ENCODE measurements at regions not wholly inside any gene's neighbourhood (a gene's known extent, or its start where the extent isn't known, plus 50 kb on each side); places are given as distances from the start of the nearest gene placed in this dataset.
"Not testable (repeated sequence)": the region's sequence is repeated elsewhere in the genome, so short reads cannot be mapped to it uniquely, and the experiment has no call there.

- no peak for DNase-seq (ENCODE audit: low read depth)
- TF ChIP-seq, protein P1, sequence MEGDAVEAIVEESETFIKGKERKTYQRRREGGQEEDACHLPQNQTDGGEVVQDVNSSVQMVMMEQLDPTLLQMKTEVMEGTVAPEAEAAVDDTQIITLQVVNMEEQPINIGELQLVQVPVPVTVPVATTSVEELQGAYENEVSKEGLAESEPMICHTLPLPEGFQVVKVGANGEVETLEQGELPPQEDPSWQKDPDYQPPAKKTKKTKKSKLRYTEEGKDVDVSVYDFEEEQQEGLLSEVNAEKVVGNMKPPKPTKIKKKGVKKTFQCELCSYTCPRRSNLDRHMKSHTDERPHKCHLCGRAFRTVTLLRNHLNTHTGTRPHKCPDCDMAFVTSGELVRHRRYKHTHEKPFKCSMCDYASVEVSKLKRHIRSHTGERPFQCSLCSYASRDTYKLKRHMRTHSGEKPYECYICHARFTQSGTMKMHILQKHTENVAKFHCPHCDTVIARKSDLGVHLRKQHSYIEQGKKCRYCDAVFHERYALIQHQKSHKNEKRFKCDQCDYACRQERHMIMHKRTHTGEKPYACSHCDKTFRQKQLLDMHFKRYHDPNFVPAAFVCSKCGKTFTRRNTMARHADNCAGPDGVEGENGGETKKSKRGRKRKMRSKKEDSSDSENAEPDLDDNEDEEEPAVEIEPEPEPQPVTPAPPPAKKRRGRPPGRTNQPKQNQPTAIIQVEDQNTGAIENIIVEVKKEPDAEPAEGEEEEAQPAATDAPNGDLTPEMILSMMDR (IDR thresholded peaks at IDR 0.05; ENCODE audit: control insufficient read depth, insufficient read depth, low read depth, low read length, missing control alignments): no peak
- H3K4me3 ChIP-seq (ENCODE audit: control insufficient read depth, low read depth, low read length): no peak overlapping the region
These were observed 66.8 kb downstream of the MRPL57 start for GRCh38 chr13:21243045-21243897.

DNA sequence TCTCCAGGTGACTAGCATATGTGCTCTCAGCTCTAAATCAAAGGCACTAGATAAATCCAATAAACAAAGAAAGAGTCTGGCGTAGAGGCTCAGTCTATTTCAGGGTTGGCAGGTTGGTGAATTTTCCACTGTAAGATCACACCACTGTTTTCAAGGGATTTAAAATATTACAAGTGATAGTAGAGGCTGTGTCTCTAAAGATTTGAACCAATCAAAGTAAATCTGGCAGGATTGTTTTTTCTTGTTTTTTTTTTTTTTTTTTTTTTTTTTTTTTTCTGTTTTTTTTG is 67.4 kb downstream of the MRPL57 start:
- DNase-seq (ENCODE audit: low read depth); H3K4me3 ChIP-seq (ENCODE audit: control insufficient read depth, low read depth, low read length): not testable (repeated sequence)

- H3K4me3 ChIP-seq (ENCODE audit: control insufficient read depth, low read depth, low read length): no peak overlapping the region
- TF ChIP-seq, protein P1 (IDR thresholded peaks at IDR 0.05; ENCODE audit: control insufficient read depth, insufficient read depth, low read depth, low read length, missing control alignments): no peak
- DNase-seq (ENCODE audit: low read depth): no peak
These were observed 70.4 kb downstream of the MRPL57 start for GRCh38 chr13:21246761-21247452.

GRCh38 chr13:21256351-21256761 is 79.9 kb downstream of the MRPL57 start:
- TF ChIP-seq, protein P1 (IDR thresholded peaks at IDR 0.05; ENCODE audit: control insufficient read depth, insufficient read depth, low read depth, low read length, missing control alignments): no peak
- no peak for DNase-seq (ENCODE audit: low read depth)

GRCh38 chr13:21256891-21257290 is 80.4 kb downstream of the MRPL57 start:
- TF ChIP-seq, protein P1 (IDR thresholded peaks at IDR 0.05; ENCODE audit: control insufficient read depth, insufficient read depth, low read depth, low read length, missing control alignments): no peak

More at GRCh38 chr13:21256351-21256761, 79.9 kb downstream of the MRPL57 start:
- H3K4me3 ChIP-seq (ENCODE audit: control insufficient read depth, low read depth, low read length): no peak overlapping the region

DNA sequence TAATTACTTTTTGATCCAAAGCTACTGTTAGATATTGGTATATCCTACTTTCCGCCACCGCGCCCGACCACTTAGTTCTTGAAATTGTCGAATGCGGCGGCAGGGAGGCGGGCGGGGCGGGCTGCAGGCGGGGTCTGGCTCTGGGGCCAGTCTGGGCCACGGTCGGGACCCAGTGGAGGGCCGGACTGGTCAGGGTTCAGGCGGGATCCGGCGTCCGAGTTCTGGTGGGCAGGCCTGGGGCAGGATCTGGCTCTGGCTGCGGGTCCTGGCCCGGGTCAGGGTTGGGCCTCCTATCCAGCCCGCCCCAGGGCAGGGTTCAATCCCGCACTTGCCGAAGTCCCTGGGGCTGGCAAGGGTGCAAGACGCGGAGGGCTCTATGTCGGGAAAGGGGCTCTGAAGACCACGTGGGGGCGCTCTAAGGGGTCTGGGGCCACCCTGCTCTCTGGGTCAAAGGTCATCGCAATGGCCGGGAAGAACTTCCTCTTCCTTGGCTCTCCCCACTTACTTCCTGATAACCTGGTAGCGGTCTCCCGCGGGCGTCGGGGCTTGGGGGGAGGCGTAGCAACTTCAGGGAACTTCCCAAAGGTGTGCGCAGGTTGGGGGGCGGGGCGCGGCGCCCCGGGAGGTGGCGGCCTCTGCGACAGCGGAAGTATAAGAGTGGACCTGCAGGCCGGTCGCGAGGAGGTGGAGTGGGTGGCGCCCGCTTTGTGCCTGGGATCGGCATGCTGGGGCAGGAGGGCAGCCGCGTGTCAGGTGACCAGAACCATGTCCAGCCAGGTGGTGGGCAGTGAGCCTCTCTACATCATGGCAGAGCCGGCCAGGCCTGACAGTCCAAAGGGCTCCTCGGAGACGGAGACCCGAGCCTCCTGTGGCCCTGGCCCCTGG is 83.4 kb downstream of the MRPL57 start:
- DNase-seq (ENCODE audit: low read depth): no peak
- TF ChIP-seq, protein P1 (IDR thresholded peaks at IDR 0.05; ENCODE audit: control insufficient read depth, insufficient read depth, low read depth, low read length, missing control alignments): no peak
- no peak overlapping the region for H3K4me3 ChIP-seq (ENCODE audit: control insufficient read depth, low read depth, low read length)

More at GRCh38 chr13:21256891-21257290, 80.4 kb downstream of the MRPL57 start:
- no peak for DNase-seq (ENCODE audit: low read depth)
- H3K4me3 ChIP-seq (ENCODE audit: control insufficient read depth, low read depth, low read length): no peak overlapping the region

GRCh38 chr13:21260561-21261290 is 84.3 kb downstream of the MRPL57 start:
- not testable (repeated sequence) for H3K4me3 ChIP-seq (ENCODE audit: control insufficient read depth, low read depth, low read length); DNase-seq (ENCODE audit: low read depth)

GRCh38 chr13:21261487-21262216 is 85.2 kb downstream of the MRPL57 start:
- DNase-seq (ENCODE audit: low read depth); H3K4me3 ChIP-seq (ENCODE audit: control insufficient read depth, low read depth, low read length): not testable (repeated sequence)

- H3K4me3 ChIP-seq (ENCODE audit: control insufficient read depth, low read depth, low read length); DNase-seq (ENCODE audit: low read depth): not testable (repeated sequence)
These were observed 87.5 kb downstream of the MRPL57 start for GRCh38 chr13:21263909-21264308.

- DNase-seq (ENCODE audit: low read depth); H3K4me3 ChIP-seq (ENCODE audit: control insufficient read depth, low read depth, low read length): not testable (repeated sequence)
These were observed 92.0 kb downstream of the MRPL57 start for GRCh38 chr13:21268485-21268884.

Measured in AG09309 (cell line).